Adrenal gland (tissue), 9 donors: ENCODE measurements at regions not wholly inside any gene's neighbourhood (a gene's known extent, or its start where the extent isn't known, plus 50 kb on each side); places are given as distances from the start of the nearest gene placed in this dataset.

ENCODE experiments used
- DNase-seq, 7 donors: peaks; one replicate each; pipeline ENCODE4 v3.0.0-alpha.2; 2019 to 2020
- H3K27ac ChIP-seq, 5 donors: fragments of 200-600 bp; sonication (generic) in 4 of 5; 1 replicate in 3 of 5; 2 replicates in 2 of 5; pipeline versions ENCODE4 v1.5.1 to v1.8.0; 2016 to 2020; ENCODE audit warnings: mild to moderate bottlenecking in 1 of 5
- H3K27me3 ChIP-seq: fragments of 200-600 bp; 2 replicates; pipeline ENCODE4 v1.8.0; 2021
- H3K36me3 ChIP-seq, 2 donors: fragments of 200-600 bp; replicated peaks in 1 of 2; 1 replicate in 1 of 2; 2 replicates in 1 of 2; pipeline versions ENCODE4 v1.5.1 to v1.8.0; 2018 to 2022
- H3K4me1 ChIP-seq, 2 donors: fragments of 200-600 bp; replicated peaks in 1 of 2; 1 replicate in 1 of 2; 2 replicates in 1 of 2; pipeline versions ENCODE4 v1.5.1 to v1.8.0; 2018 to 2021
- H3K4me3 ChIP-seq, 4 donors: fragments of 200-600 bp; sonication (generic) in 3 of 4; one replicate each; pipeline ENCODE4 v1.5.1; 2016 to 2018
- H3K9me3 ChIP-seq, 3 donors: fragments of 200-600 bp; sonication (generic) in 1 of 3; replicated peaks in 1 of 3; 1 replicate in 2 of 3; 2 replicates in 1 of 3; pipeline versions ENCODE4 v1.5.1 to v1.8.0; 2016 to 2021
- POLR2A ChIP-seq, 2 donors: fragments of 450-650 bp; IDR thresholded peaks; one replicate each; pipeline ENCODE4 v1.6.1; 2017; ENCODE audit warnings: antibody characterized with exemption in 2 of 2, mild to moderate bottlenecking in 2 of 2, moderate library complexity in 1 of 2
- WGBS, 4 donors: extraction: QIAGEN DNeasy Blood & Tissue Kit in 2 of 4; methylation state at CpG; one replicate each; pipeline versions ENCODE4 v1.1.5 to v1.1.7; 2013 to 2017; 5-methylcytosine and 5-hydroxymethylcytosine counted together
- intact Hi-C, 2 donors: fragments of 100-400 bp; cut with DNase I; formaldehyde crosslinking; loops; one replicate each; pipeline versions ENCODE4 v1.14.1 to v1.15.0; 2022 to 2023
- TF ChIP-seq, protein P1 (sequence below), 6 experiments: fragments of 450-650 bp in 4 of 6; fragments of 200-600 bp in 2 of 6; sonication (generic) in 1 of 6; IDR thresholded peaks; 1 replicate in 5 of 6; 2 replicates in 1 of 6; pipeline versions ENCODE4 v1.5.1 to v1.8.0; 2016 to 2021; ENCODE audit warnings: antibody characterized with exemption in 6 of 6, mild to moderate bottlenecking in 2 of 6, moderate library complexity in 1 of 6
- donor health status: healthy with polysubstance abuse.
- donor health status: Bipolar disorder and iron deficiency.
- donor health status: DM: yes; HTN: yes; CAD: no.
- donor health status: DM: no; HTN: no; CAD: no.
- donor health status: DM: no; HTN: no; CAD: no.

GRCh38 chr5:58240322-58240721, 219.6 kb downstream of the PLK2 start:
- H3K27ac ChIP-seq, result no peak overlapping the region
- no peaks in the 10 kb centered on the region for H3K4me1 ChIP-seq
- no peaks in the 10 kb centered on the region for H3K9me3 ChIP-seq
- no peaks in the 10 kb centered on the region for H3K36me3 ChIP-seq
- 59 to 72% (median 69%) methylated on average over 3 of the region's 3 CpGs for WGBS, 4 donors
- no peak overlapping the region for H3K4me3 ChIP-seq
- H3K27me3 ChIP-seq, result no peaks in the 10 kb centered on the region
- DNase-seq, result no peak
- TF ChIP-seq, protein P1, sequence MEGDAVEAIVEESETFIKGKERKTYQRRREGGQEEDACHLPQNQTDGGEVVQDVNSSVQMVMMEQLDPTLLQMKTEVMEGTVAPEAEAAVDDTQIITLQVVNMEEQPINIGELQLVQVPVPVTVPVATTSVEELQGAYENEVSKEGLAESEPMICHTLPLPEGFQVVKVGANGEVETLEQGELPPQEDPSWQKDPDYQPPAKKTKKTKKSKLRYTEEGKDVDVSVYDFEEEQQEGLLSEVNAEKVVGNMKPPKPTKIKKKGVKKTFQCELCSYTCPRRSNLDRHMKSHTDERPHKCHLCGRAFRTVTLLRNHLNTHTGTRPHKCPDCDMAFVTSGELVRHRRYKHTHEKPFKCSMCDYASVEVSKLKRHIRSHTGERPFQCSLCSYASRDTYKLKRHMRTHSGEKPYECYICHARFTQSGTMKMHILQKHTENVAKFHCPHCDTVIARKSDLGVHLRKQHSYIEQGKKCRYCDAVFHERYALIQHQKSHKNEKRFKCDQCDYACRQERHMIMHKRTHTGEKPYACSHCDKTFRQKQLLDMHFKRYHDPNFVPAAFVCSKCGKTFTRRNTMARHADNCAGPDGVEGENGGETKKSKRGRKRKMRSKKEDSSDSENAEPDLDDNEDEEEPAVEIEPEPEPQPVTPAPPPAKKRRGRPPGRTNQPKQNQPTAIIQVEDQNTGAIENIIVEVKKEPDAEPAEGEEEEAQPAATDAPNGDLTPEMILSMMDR (IDR thresholded peaks at IDR 0.05), result no peak
- TF ChIP-seq POLR2A (IDR thresholded peaks at IDR 0.05), result no peak
- intact Hi-C loops, result no loop called here

- H3K9me3 ChIP-seq, result no peaks in the 10 kb centered on the region
- H3K36me3 ChIP-seq, result no peaks in the 10 kb centered on the region
- H3K4me1 ChIP-seq, result no peaks in the 10 kb centered on the region
- no peaks in the 10 kb centered on the region for H3K27me3 ChIP-seq
- 59 to 83% (median 78%) methylated on average over 3 of the region's 3 CpGs for WGBS, 4 donors
- intact Hi-C loops, result no loop called here
- H3K4me3 ChIP-seq, result no peak overlapping the region
- H3K27ac ChIP-seq, result no peak overlapping the region
- no peak for DNase-seq
- no peak for TF ChIP-seq POLR2A (IDR thresholded peaks at IDR 0.05)
- TF ChIP-seq, protein P1 (IDR thresholded peaks at IDR 0.05), result no peak
These were observed 220.2 kb downstream of the PLK2 start for GRCh38 chr5:58239731-58240130.

DNA sequence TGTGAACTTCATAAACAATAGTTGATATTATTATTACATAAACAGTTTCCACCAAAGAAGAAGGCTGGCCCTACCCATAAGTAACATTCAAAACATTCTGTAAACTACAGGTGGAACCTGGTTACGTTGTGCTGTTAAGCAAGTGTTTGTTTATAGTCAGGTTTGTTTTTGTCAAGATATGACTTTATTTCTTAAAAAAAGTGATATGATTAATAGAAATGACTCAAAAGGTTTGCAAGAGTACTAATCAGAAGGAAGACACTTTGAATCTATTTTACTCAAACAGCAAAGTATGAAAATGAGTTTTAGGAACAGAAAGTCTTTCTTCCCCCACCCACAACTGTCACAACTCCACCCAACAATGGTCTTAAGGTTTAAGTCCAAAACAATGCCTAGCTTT, 220.8 kb downstream of the PLK2 start:
- no peak for DNase-seq
- WGBS, 4 donors, result 78 to 94% (median 90%) methylated on average over 1 of the region's 1 CpG
- TF ChIP-seq POLR2A (IDR thresholded peaks at IDR 0.05), result no peak
- TF ChIP-seq, protein P1 (IDR thresholded peaks at IDR 0.05), result no peak
- no peak overlapping the region for H3K4me3 ChIP-seq
- no peaks in the 10 kb centered on the region for H3K4me1 ChIP-seq
- intact Hi-C loops, result no loop called here
- H3K36me3 ChIP-seq, result no peaks in the 10 kb centered on the region
- no peak overlapping the region for H3K27ac ChIP-seq
- H3K27me3 ChIP-seq, result no peaks in the 10 kb centered on the region
- no peaks in the 10 kb centered on the region for H3K9me3 ChIP-seq

DNA sequence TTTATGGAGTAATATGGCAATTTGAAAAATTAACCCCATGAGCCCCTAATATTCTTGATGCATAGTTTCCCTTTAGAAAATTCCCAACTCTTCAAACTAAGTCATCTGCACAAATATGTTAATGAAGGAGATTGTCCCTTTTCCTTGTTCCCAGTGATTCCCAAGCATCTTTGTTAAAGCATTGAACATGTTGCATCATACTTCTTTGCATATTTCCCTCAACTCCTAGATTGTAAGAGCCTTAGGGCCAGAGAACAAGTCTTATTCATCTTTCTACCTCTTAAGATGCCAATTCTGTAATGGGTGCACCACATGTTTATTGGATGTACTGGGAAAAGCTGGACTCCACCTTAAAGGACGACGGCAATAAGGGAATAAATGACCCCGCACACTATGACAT, 223.4 kb downstream of the PLK2 start:
- WGBS, 4 donors, result 91 to 95% (median 92%) methylated on average over 3 of the region's 3 CpGs
- H3K36me3 ChIP-seq, result no peaks in the 10 kb centered on the region
- intact Hi-C loops, result no loop called here
- TF ChIP-seq, protein P1 (IDR thresholded peaks at IDR 0.05), result no peak
- no peak for TF ChIP-seq POLR2A (IDR thresholded peaks at IDR 0.05)
- no peak for DNase-seq
- H3K9me3 ChIP-seq, result no peaks in the 10 kb centered on the region
- H3K4me1 ChIP-seq, result no peaks in the 10 kb centered on the region
- no peaks in the 10 kb centered on the region for H3K27me3 ChIP-seq
- H3K27ac ChIP-seq, result no peak overlapping the region
- H3K4me3 ChIP-seq, result no peak overlapping the region
